HL-60 (cell line): ENCODE measurements at regions not wholly inside any gene's neighbourhood (a gene's known extent, or its start where the extent isn't known, plus 50 kb on each side); places are given as distances from the start of the nearest gene placed in this dataset.

ENCODE experiments used
- DNase-seq, 2 experiments: peaks; one replicate each; pipeline ENCODE4 v3.0.0-alpha.2; 2010 to 2020; ENCODE audit warnings: low read depth in 1 of 2, low spot score in 1 of 2
- H3K27ac ChIP-seq: fragments of 250-450 bp; sonication (Bioruptor Pico); replicated peaks from 2 replicates; pipeline ENCODE4 v1.5.1; 2020; ENCODE audit warnings: mild to moderate bottlenecking, moderate library complexity
- H3K27me3 ChIP-seq: fragments of 250-450 bp; sonication (Bioruptor Pico); 2 replicates; pipeline ENCODE4 v1.5.1; 2021; ENCODE audit warnings: mild to moderate bottlenecking, moderate library complexity; ENCODE audit not compliant: insufficient read depth, poor library complexity, severe bottlenecking
- H3K4me3 ChIP-seq: replicated peaks from 2 replicates; pipeline ENCODE4 v1.5.1; 2011; ENCODE audit warnings: mild to moderate bottlenecking, control low read depth, low read length; ENCODE audit not compliant: insufficient read depth
- GABPA ChIP-seq: IDR thresholded peaks from 2 replicates; pipeline ENCODE4 v1.6.1; 2012; ENCODE audit warnings: low read depth
- POLR2AphosphoS5 ChIP-seq: IDR thresholded peaks from 2 replicates; pipeline ENCODE4 v1.6.1; 2012; ENCODE audit warnings: low read depth
- SPI1 ChIP-seq: IDR thresholded peaks from 2 replicates; pipeline ENCODE4 v1.6.1; 2012; ENCODE audit warnings: low read depth, mild to moderate bottlenecking, borderline replicate concordance
- TF ChIP-seq, protein P1 (sequence below): IDR thresholded peaks from 2 replicates; pipeline ENCODE4 v1.6.1; 2012; ENCODE audit warnings: low read depth; ENCODE audit not compliant: insufficient replicate concordance
- TF ChIP-seq, protein P2 (sequence below): IDR thresholded peaks from one replicate; pipeline ENCODE4 v1.5.1; 2011; ENCODE audit warnings: low read length, control low read depth, inconsistent platforms; ENCODE audit not compliant: insufficient read depth

DNA sequence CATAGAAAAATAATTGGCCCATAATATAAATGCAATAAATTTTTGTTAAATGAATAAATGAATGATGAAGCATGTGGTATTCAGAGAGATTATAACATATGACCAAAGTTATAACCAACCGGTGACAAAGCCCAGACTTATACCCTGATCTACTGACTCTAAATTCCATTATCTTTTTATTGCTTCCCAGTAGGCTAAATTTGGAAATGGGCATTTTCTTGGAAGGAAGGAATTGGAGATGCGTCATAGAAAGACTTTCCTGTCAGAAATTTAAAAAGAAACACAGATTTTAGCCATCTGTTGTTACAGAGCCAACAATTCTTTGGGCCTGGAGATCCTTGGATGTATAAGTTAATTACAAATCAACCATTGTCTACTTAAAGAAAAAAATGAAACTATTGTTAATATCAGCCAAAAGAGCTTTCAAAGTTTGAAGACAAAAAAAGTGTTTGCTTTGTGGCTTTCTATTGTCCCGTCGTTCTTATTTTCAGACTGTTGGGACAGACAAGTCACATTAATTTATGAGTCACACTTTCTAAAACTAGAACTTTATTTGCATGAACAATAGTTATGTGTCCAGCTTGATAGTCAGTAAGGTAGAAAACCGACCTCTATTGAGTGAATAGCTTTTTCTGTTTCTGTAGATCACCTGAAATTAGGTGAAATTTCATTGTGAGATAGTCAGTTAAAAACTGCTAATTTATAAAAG, 428.7 kb downstream of the GABRG2 start:
- TF ChIP-seq POLR2AphosphoS5 (no peak), SPI1 (no peak), GABPA (no peak)
- TF ChIP-seq, protein P1, sequence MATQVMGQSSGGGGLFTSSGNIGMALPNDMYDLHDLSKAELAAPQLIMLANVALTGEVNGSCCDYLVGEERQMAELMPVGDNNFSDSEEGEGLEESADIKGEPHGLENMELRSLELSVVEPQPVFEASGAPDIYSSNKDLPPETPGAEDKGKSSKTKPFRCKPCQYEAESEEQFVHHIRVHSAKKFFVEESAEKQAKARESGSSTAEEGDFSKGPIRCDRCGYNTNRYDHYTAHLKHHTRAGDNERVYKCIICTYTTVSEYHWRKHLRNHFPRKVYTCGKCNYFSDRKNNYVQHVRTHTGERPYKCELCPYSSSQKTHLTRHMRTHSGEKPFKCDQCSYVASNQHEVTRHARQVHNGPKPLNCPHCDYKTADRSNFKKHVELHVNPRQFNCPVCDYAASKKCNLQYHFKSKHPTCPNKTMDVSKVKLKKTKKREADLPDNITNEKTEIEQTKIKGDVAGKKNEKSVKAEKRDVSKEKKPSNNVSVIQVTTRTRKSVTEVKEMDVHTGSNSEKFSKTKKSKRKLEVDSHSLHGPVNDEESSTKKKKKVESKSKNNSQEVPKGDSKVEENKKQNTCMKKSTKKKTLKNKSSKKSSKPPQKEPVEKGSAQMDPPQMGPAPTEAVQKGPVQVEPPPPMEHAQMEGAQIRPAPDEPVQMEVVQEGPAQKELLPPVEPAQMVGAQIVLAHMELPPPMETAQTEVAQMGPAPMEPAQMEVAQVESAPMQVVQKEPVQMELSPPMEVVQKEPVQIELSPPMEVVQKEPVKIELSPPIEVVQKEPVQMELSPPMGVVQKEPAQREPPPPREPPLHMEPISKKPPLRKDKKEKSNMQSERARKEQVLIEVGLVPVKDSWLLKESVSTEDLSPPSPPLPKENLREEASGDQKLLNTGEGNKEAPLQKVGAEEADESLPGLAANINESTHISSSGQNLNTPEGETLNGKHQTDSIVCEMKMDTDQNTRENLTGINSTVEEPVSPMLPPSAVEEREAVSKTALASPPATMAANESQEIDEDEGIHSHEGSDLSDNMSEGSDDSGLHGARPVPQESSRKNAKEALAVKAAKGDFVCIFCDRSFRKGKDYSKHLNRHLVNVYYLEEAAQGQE, result no peak
- TF ChIP-seq, protein P2, sequence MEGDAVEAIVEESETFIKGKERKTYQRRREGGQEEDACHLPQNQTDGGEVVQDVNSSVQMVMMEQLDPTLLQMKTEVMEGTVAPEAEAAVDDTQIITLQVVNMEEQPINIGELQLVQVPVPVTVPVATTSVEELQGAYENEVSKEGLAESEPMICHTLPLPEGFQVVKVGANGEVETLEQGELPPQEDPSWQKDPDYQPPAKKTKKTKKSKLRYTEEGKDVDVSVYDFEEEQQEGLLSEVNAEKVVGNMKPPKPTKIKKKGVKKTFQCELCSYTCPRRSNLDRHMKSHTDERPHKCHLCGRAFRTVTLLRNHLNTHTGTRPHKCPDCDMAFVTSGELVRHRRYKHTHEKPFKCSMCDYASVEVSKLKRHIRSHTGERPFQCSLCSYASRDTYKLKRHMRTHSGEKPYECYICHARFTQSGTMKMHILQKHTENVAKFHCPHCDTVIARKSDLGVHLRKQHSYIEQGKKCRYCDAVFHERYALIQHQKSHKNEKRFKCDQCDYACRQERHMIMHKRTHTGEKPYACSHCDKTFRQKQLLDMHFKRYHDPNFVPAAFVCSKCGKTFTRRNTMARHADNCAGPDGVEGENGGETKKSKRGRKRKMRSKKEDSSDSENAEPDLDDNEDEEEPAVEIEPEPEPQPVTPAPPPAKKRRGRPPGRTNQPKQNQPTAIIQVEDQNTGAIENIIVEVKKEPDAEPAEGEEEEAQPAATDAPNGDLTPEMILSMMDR, result no peak
- no peak overlapping the region for H3K27ac ChIP-seq
- no peak overlapping the region for H3K4me3 ChIP-seq
- DNase-seq, result no peak
- no peaks in the 10 kb centered on the region for H3K27me3 ChIP-seq

DNA sequence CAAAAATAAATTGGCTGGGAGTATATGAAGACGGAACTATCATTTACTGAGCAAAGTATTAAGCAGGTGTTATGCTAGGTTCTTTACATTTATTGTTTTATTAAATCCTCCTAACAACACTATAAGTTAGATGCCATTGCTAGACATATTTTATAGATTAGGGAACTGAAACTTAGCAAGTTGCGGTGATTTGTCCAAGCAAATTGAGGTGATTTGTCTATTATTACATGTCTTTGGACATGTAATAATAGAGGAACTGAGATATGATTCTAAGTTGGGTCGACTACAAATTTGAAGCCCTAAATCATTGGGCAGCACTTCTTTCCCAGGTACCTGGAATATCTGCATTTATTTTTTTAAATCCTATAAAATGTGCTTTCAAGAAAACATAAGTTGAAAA, 429.9 kb downstream of the GABRG2 start:
- DNase-seq, result no peak
- no peak for TF ChIP-seq POLR2AphosphoS5
- TF ChIP-seq SPI1, result no peak
- TF ChIP-seq, protein P2, result no peak
- TF ChIP-seq, protein P1, result no peak
- no peak for TF ChIP-seq GABPA
- no peaks in the 10 kb centered on the region for H3K27me3 ChIP-seq
- no peak overlapping the region for H3K27ac ChIP-seq
- no peak overlapping the region for H3K4me3 ChIP-seq

DNA sequence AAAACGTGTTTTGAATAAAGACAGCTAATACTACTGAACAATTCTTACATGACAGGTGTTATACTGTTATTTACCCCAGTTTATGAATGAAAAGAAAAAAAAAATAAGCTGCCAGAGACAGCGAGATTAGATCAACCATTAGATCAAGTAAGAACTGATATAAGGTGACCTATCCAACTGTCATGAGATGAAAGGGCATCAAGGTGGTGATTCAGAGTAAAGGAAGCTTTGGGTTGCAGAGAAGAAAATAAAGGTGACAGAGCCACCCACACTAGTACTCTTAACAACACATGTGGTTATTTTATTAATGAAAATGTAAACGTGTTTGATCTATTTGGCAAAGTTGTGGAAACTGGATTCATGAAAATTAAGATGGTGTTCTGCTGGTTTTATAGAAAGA, 435.2 kb downstream of the GABRG2 start:
- Histone ChIP-seq H3K27me3 (no peaks in the 10 kb centered on the region), H3K4me3 (no peak overlapping the region), H3K27ac (no peak overlapping the region)
- no peak for DNase-seq
- TF ChIP-seq GABPA (no peak), SPI1 (no peak)

DNA sequence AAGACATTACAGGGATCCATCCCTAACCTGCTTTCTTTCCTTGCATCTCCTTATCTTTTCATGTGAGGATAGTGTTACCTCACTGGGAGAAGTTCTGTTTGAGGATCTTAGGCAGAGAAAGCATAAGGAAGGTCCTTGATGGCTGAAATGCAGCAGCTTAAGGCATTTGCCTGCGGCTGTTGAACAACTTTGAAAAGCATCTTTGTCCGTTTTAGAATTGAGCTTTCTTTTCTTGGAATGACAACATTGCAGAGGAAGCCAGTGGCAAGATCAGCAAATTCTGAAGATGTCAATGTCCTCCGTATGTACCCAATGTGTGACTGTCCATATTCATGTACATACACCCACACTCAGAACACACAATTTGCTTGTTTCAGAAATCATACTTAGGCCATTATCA, 436.2 kb downstream of the GABRG2 start:
- DNase-seq, result no peak
- H3K4me3 ChIP-seq, result no peak overlapping the region
- no peaks in the 10 kb centered on the region for H3K27me3 ChIP-seq
- no peak overlapping the region for H3K27ac ChIP-seq
- TF ChIP-seq SPI1 (no peak), GABPA (no peak), POLR2AphosphoS5 (no peak)
- TF ChIP-seq, protein P2, result no peak
- TF ChIP-seq, protein P1, result no peak
